ENCODE measurements at regions not wholly inside any gene's neighbourhood (a gene's known extent, or its start where the extent isn't known, plus 50 kb on each side); places are given as distances from the start of the nearest gene placed in this dataset.

- no peaks in the 10 kb centered on the region for H3K36me3 ChIP-seq (ENCODE audit: control insufficient read depth, insufficient read depth, low read length)
- no peak for TF ChIP-seq CTCF (IDR thresholded peaks at IDR 0.05; ENCODE audit: insufficient read depth, low read length, poor library complexity, severe bottlenecking)
- H3K4me3 ChIP-seq (ENCODE audit: low read depth, low read length): no peak overlapping the region
- DNase-seq (ENCODE audit: low read depth): no peak
- H3K27me3 ChIP-seq (ENCODE audit: control insufficient read depth, insufficient read depth, low read length): no peaks in the 10 kb centered on the region
Measured at GRCh38 chr10:128662520-128662919, 536.3 kb upstream of the MKI67 start.

GRCh38 chr10:128664729-128665128, 538.5 kb upstream of the MKI67 start:
- Histone ChIP-seq H3K36me3 (ENCODE audit: control insufficient read depth, insufficient read depth, low read length) (no peaks in the 10 kb centered on the region), H3K4me3 (ENCODE audit: low read depth, low read length) (no peak overlapping the region), H3K27me3 (ENCODE audit: control insufficient read depth, insufficient read depth, low read length) (no peaks in the 10 kb centered on the region)
- TF ChIP-seq CTCF (IDR thresholded peaks at IDR 0.05; ENCODE audit: insufficient read depth, low read length, poor library complexity, severe bottlenecking): no peak
- DNase-seq (ENCODE audit: low read depth): no peak

GRCh38 chr10:128675405-128675804, 549.2 kb upstream of the MKI67 start:
- Histone ChIP-seq H3K27me3 (ENCODE audit: control insufficient read depth, insufficient read depth, low read length) (no peaks in the 10 kb centered on the region), H3K4me3 (ENCODE audit: low read depth, low read length) (no peak overlapping the region), H3K36me3 (ENCODE audit: control insufficient read depth, insufficient read depth, low read length) (no peaks in the 10 kb centered on the region)
- no peak for DNase-seq (ENCODE audit: low read depth)
- TF ChIP-seq CTCF (IDR thresholded peaks at IDR 0.05; ENCODE audit: insufficient read depth, low read length, poor library complexity, severe bottlenecking): no peak

- Histone ChIP-seq H3K4me3 (ENCODE audit: low read depth, low read length) (no peak overlapping the region), H3K27me3 (ENCODE audit: control insufficient read depth, insufficient read depth, low read length) (no peaks in the 10 kb centered on the region), H3K36me3 (ENCODE audit: control insufficient read depth, insufficient read depth, low read length) (no peaks in the 10 kb centered on the region)
- no peak for TF ChIP-seq CTCF (IDR thresholded peaks at IDR 0.05; ENCODE audit: insufficient read depth, low read length, poor library complexity, severe bottlenecking)
- DNase-seq (ENCODE audit: low read depth): no peak
Measured at GRCh38 chr10:128680116-128680515, 553.9 kb upstream of the MKI67 start.

GRCh38 chr10:128684215-128684614, 558.0 kb upstream of the MKI67 start:
- TF ChIP-seq CTCF (IDR thresholded peaks at IDR 0.05; ENCODE audit: insufficient read depth, low read length, poor library complexity, severe bottlenecking): no peak
- no peak for DNase-seq (ENCODE audit: low read depth)
- Histone ChIP-seq H3K27me3 (ENCODE audit: control insufficient read depth, insufficient read depth, low read length) (no peaks in the 10 kb centered on the region), H3K4me3 (ENCODE audit: low read depth, low read length) (no peak overlapping the region), H3K36me3 (ENCODE audit: control insufficient read depth, insufficient read depth, low read length) (no peaks in the 10 kb centered on the region)

- no peak for TF ChIP-seq CTCF (IDR thresholded peaks at IDR 0.05; ENCODE audit: insufficient read depth, low read length, poor library complexity, severe bottlenecking)
- H3K4me3 ChIP-seq (ENCODE audit: low read depth, low read length): no peak overlapping the region
- H3K36me3 ChIP-seq (ENCODE audit: control insufficient read depth, insufficient read depth, low read length): no peaks in the 10 kb centered on the region
- peaks cover 2% of the 10 kb centered on the region for H3K27me3 ChIP-seq (ENCODE audit: control insufficient read depth, insufficient read depth, low read length)
- DNase-seq (ENCODE audit: low read depth): no peak
Measured at GRCh38 chr10:128686630-128687278, 560.5 kb upstream of the MKI67 start.

Measured in kidney epithelial cell (primary cell).